ENCODE measurements at regions not wholly inside any gene's neighbourhood (a gene's known extent, or its start where the extent isn't known, plus 50 kb on each side); places are given as distances from the start of the nearest gene placed in this dataset.
"Not testable (repeated sequence)": the region's sequence is repeated elsewhere in the genome, so short reads cannot be mapped to it uniquely, and the experiment has no call there.

DNA sequence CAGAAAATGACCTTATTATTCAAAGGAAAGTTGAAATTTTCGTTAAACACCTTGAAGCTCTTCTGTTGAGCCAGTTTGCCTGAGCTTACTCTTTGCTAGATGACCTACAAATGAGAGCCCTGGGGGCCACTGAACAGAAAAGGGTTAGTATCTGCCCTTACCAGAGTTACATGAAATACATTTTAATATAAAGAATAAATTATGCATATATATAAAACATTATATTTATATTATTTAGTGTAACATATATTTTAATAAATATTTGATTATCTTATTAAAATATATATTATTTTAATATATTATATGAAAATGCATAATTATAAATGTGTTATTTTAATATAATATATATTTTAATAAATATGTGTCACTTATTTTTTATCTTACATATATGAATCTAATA is 628.4 kb upstream of the TPK1 start:
- no peak for DNase-seq (ENCODE audit: low spot score)

GRCh38 chr7:145462463-145462862 is 626.6 kb upstream of the TPK1 start:
- no peak for DNase-seq (ENCODE audit: low spot score)

DNA sequence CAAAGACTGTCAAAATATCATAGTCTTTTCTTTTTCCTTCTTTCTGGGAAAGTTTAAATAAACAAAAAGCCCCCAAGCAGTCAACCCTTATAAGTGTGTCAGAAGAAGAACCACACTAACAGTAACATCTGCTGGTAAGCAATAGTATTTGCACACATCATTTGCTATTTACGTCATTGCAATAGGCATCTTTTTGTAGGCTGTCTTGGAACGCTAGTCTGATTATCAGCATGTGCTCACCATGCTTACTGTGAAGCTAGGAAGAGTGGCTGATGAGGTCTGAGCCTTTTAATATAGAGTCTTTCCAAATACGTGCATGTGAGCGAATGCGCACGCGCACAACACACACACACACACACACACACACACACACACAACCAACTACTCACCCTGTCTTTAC is 599.0 kb upstream of the TPK1 start:
- no peak for DNase-seq (ENCODE audit: low spot score)

DNA sequence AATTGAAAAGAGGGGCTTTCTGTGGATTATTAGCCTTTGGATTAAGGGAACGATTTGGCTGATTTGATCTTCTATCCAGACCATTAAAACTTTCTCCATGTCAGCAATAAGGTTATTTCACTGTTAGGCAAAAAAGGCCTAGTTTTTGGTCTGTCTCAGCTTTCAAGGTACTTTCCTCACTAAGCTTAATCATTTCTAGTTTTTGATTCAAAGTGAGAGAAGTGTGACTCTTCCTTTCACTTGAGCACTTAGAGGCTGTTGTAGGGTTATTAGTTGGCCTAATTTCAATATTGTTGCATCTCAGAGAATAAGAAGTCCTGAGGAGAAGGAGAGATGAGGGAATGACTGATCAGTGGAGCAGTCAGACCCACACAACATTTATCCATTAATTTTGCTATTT is 596.0 kb upstream of the TPK1 start:
- no peak for DNase-seq (ENCODE audit: low spot score)

GRCh38 chr7:145418481-145418880 is 582.6 kb upstream of the TPK1 start:
- not testable (repeated sequence) for DNase-seq (ENCODE audit: low spot score)

DNA sequence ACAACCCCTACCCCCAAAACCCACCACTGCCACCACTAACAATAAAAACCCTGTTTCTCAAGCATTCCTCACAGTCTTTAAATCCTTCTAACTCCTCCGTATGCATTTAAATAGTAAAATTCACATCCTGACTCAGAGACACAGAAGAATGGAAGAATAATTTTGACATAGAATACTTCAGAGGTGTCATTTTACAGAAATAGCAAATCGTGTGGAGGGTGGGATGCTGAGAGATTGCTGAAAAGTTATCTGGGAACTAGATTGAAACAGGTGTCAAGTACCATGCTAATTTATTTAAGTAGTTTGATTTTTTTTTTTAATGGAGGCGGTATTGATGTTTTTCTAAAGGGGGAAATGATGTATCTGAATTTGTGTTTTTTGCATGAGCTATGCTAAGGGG is 575.2 kb upstream of the TPK1 start:
- no peak for DNase-seq (ENCODE audit: low spot score)

GRCh38 chr7:145398758-145399157 is 562.9 kb upstream of the TPK1 start:
- no peak for DNase-seq (ENCODE audit: low spot score)

GRCh38 chr7:145394126-145394525 is 558.3 kb upstream of the TPK1 start:
- DNase-seq (ENCODE audit: low spot score) = no peak

DNA sequence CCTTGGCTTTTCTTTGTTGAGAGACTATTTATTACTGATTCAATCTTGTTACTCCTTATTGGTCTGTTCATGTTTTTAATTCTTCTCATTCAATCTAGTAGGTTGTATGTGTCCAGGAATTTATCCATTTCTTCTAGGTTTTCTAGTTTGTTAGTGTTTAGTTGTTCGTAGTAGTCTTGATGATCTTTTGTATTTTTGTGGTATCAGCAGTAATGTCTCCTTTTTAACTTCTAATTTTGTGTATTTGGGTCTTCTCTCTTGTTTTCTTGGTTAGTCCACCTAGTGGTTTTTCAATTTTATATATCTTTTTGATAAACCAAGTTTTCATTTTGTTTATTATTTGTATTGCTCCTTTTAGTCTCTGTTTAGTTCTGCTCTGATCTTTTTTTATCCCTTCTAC is 546.9 kb upstream of the TPK1 start:
- DNase-seq (ENCODE audit: low spot score) = no peak

- no peak for DNase-seq (ENCODE audit: low spot score)
Observed at GRCh38 chr7:145378197-145378596, 542.3 kb upstream of the TPK1 start.

DNA sequence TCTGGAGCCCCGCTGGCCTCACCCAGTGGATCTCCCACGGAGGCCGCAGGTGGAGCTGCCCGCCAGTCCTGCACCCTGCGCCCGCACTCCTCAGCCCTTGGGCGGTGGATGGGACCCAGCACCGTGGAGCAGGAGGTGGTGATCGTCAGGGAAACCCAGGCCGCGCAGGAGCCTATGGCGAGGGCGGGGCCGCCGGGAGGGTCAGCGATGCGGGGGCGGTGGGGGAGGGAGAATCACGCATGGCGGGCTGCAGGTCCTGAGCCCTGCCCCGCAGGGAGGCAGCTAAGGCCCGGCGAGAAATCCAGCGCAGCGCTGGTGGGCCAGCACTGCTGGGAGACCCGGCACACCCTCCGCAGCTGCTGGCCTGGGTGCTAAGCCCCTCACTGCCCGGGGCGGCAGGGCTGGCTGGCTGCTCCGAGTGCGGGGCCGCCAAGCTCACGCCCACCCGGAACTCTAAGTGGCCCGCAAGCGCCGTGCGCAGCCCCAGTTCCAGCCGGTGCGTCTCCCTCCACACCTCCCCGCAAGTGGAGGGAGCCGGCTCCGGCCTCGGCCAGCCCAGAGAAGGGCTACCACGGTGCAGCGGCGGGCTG is 524.8 kb upstream of the TPK1 start:
- DNase-seq (ENCODE audit: low spot score) = no peak

DNA sequence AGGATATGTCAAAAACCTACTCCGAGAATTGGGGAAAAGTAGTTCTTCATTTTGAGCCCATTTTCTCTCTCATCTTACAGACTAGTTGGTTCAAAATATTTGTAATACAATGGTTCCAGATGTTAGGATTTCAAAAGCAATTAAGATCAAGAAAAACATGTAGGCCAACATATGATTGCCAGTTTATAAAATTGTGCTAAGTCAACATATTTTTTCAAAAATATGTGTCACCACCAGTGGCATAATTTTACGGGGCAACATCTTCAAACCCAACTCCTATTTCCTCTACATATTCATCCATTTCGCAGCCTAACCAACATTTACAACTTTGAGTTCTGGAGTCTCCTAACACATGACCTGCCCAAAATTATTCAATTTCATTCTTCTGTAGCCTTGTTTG is 514.5 kb upstream of the TPK1 start:
- no peak for DNase-seq (ENCODE audit: low spot score)

- not testable (repeated sequence) for DNase-seq (ENCODE audit: low spot score)
Observed at GRCh38 chr7:145349452-145349851, 513.6 kb upstream of the TPK1 start.

GRCh38 chr7:145347271-145347670 is 511.4 kb upstream of the TPK1 start:
- DNase-seq (ENCODE audit: low spot score) = no peak

GRCh38 chr7:145339319-145339718 is 503.5 kb upstream of the TPK1 start:
- DNase-seq (ENCODE audit: low spot score) = no peak

- DNase-seq (ENCODE audit: low spot score) = no peak
Observed at GRCh38 chr7:145331522-145331921, 495.7 kb upstream of the TPK1 start.

DNA sequence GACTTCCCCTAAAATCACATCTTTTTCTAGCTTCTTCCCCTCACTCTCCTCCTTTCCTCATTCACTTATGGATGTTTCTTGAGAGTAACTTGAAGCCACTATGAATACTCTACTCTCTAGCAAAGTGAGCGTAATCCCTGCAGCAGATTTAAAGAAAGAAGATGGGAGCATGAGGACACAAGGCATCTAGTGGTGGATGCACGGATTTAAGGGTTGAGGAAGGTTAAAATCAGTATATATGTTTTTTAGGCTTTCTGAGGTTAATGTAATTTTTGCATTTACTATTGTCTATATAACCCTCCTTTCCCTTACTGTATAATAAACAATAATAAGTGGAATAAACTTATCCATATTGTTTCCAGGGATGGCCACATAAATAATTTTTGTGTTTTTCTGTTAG is 495.2 kb upstream of the TPK1 start:
- no peak for DNase-seq (ENCODE audit: low spot score)

DNA sequence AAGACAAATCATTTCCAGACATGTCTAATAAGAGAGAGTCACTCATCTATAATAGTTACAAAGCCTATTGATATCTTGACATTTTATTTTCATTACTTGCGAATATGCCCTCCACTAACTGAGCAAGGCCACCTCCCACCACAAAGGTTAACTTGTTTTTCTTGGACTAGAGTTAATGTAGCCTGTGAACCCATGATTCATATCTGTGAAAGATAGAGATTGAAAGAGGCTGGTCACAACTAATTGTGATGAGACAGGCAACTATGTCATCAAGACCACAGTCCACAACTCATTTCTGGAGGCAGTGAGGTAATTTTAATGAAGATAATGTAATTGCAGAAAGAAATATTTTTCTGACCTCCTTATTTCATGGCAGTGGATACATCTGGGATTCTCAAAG is 491.8 kb upstream of the TPK1 start:
- no peak for DNase-seq (ENCODE audit: low spot score)

DNA sequence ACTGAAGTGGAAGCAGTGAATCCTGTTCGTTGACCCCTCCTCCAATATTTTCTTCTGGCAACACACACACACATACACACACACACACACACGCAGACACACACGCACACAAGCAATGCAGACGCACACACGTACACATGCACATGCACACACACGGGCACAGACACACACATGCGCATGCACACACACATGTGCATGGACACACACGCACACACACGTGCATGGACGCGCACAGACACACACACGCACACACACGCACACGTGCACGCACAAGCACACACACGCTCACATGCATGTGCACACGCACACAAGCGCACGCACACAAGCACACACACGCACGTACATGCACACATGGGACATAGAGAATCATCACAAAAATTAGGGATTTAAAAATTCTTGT is 488.2 kb upstream of the TPK1 start:
- DNase-seq (ENCODE audit: low spot score) = no peak

DNA sequence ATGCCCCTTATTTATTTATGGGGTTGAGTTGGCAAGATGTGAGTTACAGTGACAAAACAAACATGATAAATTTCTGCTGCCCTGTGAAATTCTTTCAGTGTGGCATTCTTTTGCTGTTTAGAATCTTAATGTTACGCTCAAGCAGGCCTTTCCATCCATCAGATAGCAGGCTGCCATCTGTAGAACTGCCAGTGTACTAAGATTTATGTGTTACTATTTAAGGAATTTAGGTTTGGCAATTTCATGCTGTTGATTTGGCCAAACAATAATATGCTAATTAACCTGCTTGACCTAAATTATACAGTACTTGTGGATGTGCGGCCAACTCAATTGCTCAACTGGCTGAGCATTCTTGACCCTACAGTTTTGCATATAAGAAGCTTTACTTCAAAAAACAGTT is 477.7 kb upstream of the TPK1 start:
- no peak for DNase-seq (ENCODE audit: low spot score)

- no peak for DNase-seq (ENCODE audit: low spot score)
Observed at GRCh38 chr7:145293754-145294153, 457.9 kb upstream of the TPK1 start.

GRCh38 chr7:145293228-145293701 is 457.4 kb upstream of the TPK1 start:
- DNase-seq (ENCODE audit: low spot score) = no peak

DNA sequence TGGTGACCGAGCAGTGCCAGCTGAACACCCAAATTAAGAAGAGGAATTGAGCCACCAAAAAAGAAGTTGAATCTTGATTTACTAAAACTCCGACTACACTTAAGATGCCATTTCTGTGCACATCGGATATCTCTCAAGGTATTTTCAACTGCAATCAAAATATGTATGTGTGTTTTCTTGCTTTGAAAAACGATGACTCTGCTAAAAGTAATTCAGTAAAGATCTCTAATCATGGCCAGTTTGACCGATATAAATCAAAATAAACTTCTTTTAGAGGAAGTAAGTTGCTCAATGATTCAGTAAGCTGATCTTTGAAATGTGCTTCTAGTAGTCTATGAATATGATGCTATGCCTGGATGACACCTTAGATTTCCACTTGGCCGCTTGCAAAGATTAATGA is 453.5 kb upstream of the TPK1 start:
- no peak for DNase-seq (ENCODE audit: low spot score)

DNA sequence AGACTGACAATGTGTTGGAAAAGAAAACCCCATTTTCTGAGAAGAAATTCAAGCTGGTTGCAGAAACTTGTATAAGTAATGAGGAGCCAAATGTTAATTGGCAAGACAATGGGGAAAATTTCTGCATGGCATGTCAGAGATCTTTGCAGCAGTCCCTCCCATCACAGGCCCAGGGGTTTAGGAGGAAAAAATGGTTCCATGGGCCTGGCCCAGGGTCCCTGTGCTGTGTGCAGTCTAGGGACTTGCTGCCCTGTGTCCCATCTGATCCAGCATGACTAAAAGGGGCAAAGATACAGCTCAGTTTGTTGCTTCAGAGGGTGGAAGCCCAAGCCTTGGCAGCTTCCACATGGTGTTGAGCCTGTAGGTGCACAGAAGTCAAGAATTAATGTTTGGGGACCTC is 440.3 kb upstream of the TPK1 start:
- DNase-seq (ENCODE audit: low spot score) = no peak
